Endothelial cell of hepatic sinusoid (primary cell): ENCODE measurements at regions not wholly inside any gene's neighbourhood (a gene's known extent, or its start where the extent isn't known, plus 50 kb on each side); places are given as distances from the start of the nearest gene placed in this dataset.
"Not testable (repeated sequence)": the region's sequence is repeated elsewhere in the genome, so short reads cannot be mapped to it uniquely, and the experiment has no call there.

Source experiments
- in situ Hi-C: cut with HindIII; loops from 2 replicates; pipeline ENCODE4 v1.10.0; 2017; ENCODE audit warnings: low sequenced_read_pairs

DNA sequence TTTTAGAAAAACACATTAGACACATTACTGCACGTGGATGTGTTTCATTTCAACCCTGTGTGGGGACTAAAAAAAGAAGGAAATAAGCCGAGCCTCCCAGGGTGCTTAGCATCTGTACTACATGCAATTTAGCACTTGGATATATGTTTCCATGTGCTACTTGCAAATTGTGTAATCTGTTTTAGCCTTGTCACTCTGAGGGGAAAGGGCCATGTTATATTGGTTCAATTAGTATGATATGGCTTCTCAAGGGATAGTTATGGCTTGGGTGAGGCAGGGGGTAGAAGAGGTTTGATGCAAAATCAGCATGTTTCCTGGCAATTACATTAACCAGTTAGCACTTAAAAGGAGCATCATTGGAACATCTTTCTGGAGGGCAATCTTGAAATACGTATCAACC is 353.5 kb upstream of the GOT2 start:
- in situ Hi-C loops, result no loop called here

DNA sequence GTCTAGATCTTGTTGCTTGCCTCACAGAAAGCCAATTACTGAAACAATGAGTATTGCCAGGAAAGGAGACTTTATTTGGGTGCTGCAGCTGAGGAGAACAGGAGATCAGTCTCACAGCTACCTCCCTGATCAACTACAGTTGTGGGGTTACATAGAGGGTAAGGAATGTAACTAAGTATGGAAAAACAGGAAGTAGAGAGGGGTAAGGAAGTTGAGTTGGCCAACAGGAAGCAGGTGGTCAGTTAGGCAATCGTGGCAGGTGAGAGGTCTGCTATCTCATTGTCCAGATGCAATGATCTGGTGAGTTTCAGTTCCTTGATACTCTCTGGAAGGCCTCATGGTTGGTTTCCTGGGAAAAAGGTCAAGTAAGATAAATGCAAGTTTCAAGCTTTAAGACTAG is 333.1 kb upstream of the GOT2 start:
- in situ Hi-C loops, result no loop called here

GRCh38 chr16:59060207-59060606 is 326.1 kb upstream of the GOT2 start:
- in situ Hi-C loops, result no loop called here

DNA sequence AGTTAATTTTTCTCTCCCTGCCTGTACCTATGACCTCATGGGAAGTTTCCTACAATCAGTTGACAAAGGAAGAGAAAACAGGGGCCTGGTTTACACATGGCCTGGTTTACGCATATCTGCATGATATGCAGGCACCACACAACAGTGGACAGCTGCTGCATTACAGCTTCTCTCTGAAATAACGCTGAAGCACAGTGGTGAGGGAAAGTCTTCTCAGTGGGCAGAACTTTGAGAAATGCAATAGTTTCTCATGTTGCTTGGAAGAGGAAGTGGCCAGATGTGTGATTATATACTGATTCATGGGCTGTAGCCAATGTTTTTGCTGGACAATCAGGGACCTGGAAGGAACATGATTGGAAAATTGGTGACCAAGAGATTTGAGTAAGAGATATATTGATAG is 324.1 kb upstream of the GOT2 start:
- in situ Hi-C loops, result no loop called here

GRCh38 chr16:59053911-59054310 is 319.8 kb upstream of the GOT2 start:
- in situ Hi-C loops, result no loop called here

GRCh38 chr16:59052231-59052630 is 318.1 kb upstream of the GOT2 start:
- in situ Hi-C loops, result no loop called here

DNA sequence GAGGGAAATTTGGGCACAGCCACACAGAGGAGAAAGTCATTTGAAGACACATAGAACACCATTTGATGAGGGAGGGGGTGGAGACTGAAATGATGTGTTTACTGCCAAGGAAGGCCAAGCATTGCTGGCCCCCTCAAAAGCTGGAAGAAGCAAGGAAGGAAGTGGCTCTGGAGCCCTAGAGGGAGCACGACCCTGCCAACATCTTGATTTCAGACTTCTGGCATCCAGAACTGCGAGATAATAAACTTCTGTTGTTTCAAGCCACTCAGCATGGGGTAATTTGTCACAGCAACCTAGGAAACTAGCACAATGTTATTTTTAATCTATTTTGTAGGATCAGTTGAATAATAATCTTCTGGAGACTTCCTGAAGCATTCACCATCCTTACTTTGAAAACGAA is 314.8 kb upstream of the GOT2 start:
- in situ Hi-C loops, result no loop called here

DNA sequence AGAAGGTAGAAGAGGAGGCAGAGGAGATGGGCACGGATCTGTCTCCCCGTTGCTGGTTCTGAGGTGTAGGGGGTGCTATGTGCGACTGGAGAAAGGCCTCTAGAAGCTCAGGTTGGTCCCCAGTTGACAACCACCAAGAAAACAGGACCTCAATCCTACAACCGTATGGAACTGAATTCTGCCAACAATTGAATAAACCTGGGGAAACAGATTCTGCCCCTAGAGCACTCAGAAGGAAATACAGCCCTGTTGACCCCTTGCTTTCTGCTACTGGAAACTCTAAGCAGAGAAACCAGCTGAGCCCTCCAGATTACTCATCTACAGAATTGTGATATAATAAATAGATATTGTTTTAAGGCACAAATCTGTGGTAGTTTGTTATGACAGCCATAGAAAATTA is 313.0 kb upstream of the GOT2 start:
- in situ Hi-C loops, result no loop called here

DNA sequence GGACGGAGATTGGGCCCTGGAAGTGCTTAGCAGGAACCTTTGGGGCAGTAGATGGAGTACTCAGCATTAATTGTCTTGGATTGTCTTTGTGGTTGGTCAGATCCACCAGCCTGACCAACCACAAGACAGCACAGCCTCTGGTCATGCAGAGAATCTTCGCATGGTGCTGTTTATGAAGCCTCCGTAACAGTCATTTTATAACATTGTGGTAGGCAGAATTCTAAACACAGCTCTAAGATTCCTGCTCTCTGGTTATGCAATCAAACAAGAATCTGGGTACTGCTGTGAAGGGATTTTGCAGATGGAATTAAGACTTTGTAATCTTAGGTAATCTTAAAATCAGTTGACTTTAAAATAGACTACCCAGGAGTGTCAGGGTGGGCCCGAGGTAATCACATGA is 312.2 kb upstream of the GOT2 start:
- in situ Hi-C loops, result no loop called here

GRCh38 chr16:59045501-59045900 is 311.4 kb upstream of the GOT2 start:
- in situ Hi-C loops, result no loop called here

GRCh38 chr16:59044616-59045015 is 310.5 kb upstream of the GOT2 start:
- in situ Hi-C loops, result no loop called here

- in situ Hi-C loops, result no loop called here
Measured at GRCh38 chr16:59042301-59042700, 308.2 kb upstream of the GOT2 start.

DNA sequence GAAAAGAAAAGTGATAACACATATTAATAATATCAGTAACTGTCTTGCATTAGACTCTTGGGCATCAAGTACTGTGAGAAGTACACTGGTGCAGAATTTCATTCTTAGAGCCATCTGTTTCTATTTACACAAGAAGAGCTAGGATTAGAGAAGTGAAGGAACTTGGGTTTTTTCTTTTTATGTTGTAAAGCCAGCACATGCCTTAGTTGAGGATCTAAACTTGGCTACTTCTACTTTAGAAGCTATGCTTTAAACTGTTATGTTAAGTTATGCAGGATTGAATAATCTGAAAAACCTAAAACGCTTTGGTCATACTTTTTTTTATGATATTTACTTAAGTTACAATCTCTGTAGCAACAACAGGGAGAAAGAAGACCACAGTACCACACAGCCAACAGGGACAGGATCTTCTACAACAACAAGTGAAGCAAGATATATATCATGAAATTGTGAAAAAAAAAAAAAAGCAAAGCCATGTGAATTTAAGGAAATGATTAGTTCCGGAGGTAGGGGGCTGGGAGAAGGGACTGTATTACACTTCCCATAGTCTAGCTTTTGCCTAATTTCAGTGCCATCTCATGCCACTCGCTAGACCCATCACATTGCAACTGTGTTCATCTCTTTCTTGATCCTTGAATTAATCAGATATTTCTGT is 305.1 kb upstream of the GOT2 start:
- in situ Hi-C loops, result no loop called here

GRCh38 chr16:59030923-59031485 is 296.9 kb upstream of the GOT2 start:
- in situ Hi-C loops, result no loop called here

DNA sequence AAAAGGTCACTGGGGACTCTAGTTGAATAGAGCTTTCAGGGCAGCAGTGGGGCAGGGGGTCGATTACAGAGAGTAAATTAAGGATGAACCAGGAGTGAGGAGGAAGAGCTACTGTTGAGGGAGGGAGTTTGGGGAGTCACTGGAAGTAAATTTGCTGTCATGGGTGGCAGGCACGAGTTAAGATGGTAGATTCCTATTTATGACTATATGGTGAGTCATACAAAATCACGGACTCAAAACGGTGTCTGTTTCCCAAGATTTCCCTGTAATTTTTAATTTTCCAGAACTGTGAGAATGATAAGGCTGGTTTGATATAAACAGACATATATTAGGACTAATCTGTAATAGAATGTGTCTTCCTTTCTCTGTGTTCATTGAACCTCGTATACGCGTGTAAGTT is 287.6 kb upstream of the GOT2 start:
- in situ Hi-C loops, result no loop called here

- in situ Hi-C loops, result no loop called here
Measured at GRCh38 chr16:59013930-59014329, 279.8 kb upstream of the GOT2 start.

GRCh38 chr16:58999762-59000161 is 265.6 kb upstream of the GOT2 start:
- in situ Hi-C loops, result no loop called here

GRCh38 chr16:58992755-58993154 is 258.6 kb upstream of the GOT2 start:
- in situ Hi-C loops, result not testable (repeated sequence)

- in situ Hi-C loops, result not testable (repeated sequence)
Measured at GRCh38 chr16:58983181-58983965, 249.3 kb upstream of the GOT2 start.

GRCh38 chr16:58970775-58971174 is 236.7 kb upstream of the GOT2 start:
- in situ Hi-C loops, result no loop called here

- in situ Hi-C loops, result no loop called here
Measured at GRCh38 chr16:58963479-58963878, 229.4 kb upstream of the GOT2 start.

DNA sequence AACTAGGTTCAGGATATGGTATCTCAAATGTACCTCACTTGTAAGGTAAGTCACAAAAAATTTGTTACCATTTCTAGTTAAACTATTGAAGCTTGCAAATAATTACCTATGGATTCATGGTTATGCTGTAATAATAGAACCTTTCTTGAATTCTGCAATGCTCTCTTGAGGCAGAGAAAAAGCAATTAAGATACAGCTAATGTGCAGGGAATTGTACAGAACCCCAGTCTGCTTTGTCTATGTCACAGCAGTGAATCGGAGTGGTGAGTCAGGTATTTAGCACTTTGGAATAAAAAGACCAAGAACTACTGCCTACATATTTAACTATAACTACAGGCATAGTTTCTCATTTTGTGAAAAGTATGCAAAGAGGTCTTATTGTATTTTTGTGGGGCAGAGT is 228.7 kb upstream of the GOT2 start:
- in situ Hi-C loops, result no loop called here
